K562 (cell line): ENCODE measurements at regions not wholly inside any gene's neighbourhood (a gene's known extent, or its start where the extent isn't known, plus 50 kb on each side); places are given as distances from the start of the nearest gene placed in this dataset.

ENCODE experiments used
- ATAC-seq: fragments of 200-7000 bp; cut with Tn5 transposase; 3 replicates; pipeline ENCODE4 v1.9.1; 2020; ENCODE audit warnings: moderate library complexity
- BruUV-seq: library from RNA; stranded (reverse); fragments of 400-500 nt; replicated peaks from 2 replicates; lab custom pipeline; 2021; lab: Mats Ljungman, UMichigan
- CTCF ChIA-PET: fragments of 300-600 bp; formaldehyde crosslinking; extraction: SDS; loops from one replicate; lab custom pipeline; 2021; ENCODE audit warnings: low intra/inter-chr PET ratio; lab: Yijun Ruan, JAX
- POLR2A ChIA-PET: fragments of 300-600, 350-650 bp; sonication (Branson Sonifier 250); formaldehyde crosslinking; extraction: SDS; loops from one replicate; lab custom pipeline; 2021; ENCODE audit warnings: antibody characterized with exemption, inconsistent platforms; lab: Yijun Ruan, JAX
- DNase-seq, 4 experiments: peaks; one replicate each; pipeline versions ENCODE4 v3.0.0 to v3.0.0-alpha.2; 2011 to 2018; ENCODE audit warnings: low spot score in 3 of 4, mixed read lengths in 3 of 4; ENCODE audit errors: extremely low read depth in 1 of 4
- FAIRE-seq: peaks from 2 replicates; lab custom pipeline; 2011; peaks lifted over from hg19 to GRCh38; lab: Jason Lieb, UNC
- H2AFZ ChIP-seq: 2 replicates; pipeline ENCODE4 v1.6.0; 2011; ENCODE audit warnings: low read depth, low read length, control low read depth, inconsistent platforms
- H3K27ac ChIP-seq: fragments of 200-600 bp; 3 replicates; pipeline ENCODE4 v1.8.0; 2011; ENCODE audit warnings: low read depth, mild to moderate bottlenecking, control low read depth, inconsistent platforms, low read length, moderate library complexity, mixed read lengths; ENCODE audit errors: extremely low read depth
- H3K27me3 ChIP-seq, 2 experiments: fragments of 300-600 bp in 1 of 2; 2 replicates in 1 of 2; 3 replicates in 1 of 2; pipeline versions ENCODE4 v1.6.0 to v1.8.0; 2011; ENCODE audit warnings: inconsistent platforms in 2 of 2, low read length in 2 of 2, mild to moderate bottlenecking in 1 of 2, mixed read lengths in 1 of 2, moderate library complexity in 1 of 2; ENCODE audit not compliant: control insufficient read depth in 2 of 2, insufficient read depth in 2 of 2
- H3K36me3 ChIP-seq: fragments of 300-600 bp; 3 replicates; pipeline ENCODE4 v1.8.0; 2011; ENCODE audit warnings: mild to moderate bottlenecking, low read length, inconsistent platforms; ENCODE audit not compliant: control insufficient read depth, insufficient read depth
- H3K4me1 ChIP-seq, 2 experiments: fragments of 200-600 bp in 1 of 2; replicated peaks in 1 of 2; 2 replicates in 1 of 2; 3 replicates in 1 of 2; pipeline versions ENCODE4 v1.5.1 to v1.8.0; 2011; ENCODE audit warnings: inconsistent platforms in 2 of 2, low read length in 2 of 2, mild to moderate bottlenecking in 1 of 2, mixed read lengths in 1 of 2, moderate library complexity in 1 of 2; ENCODE audit not compliant: control insufficient read depth in 2 of 2, insufficient read depth in 2 of 2
- H3K4me2 ChIP-seq: 2 replicates; pipeline ENCODE4 v1.6.1; 2011; ENCODE audit warnings: low read length, control low read depth, inconsistent platforms, mixed read lengths; ENCODE audit not compliant: insufficient read depth
- H3K4me3 ChIP-seq: fragments of 200-600 bp; sonication (generic), shearing (Covaris generic); 2 replicates; pipeline ENCODE4 v1.5.1; 2016; ENCODE audit warnings: control low read depth, inconsistent platforms
- H3K79me2 ChIP-seq: fragments of 200-600 bp; 3 replicates; pipeline ENCODE4 v1.8.0; 2011; ENCODE audit warnings: low read length, inconsistent platforms; ENCODE audit not compliant: control insufficient read depth, insufficient read depth
- H3K9ac ChIP-seq, 2 experiments: 2 replicates each; pipeline versions ENCODE4 v1.6.0 to v1.6.1; 2011; ENCODE audit warnings: low read depth in 2 of 2, low read length in 2 of 2, control low read depth in 1 of 2, inconsistent platforms in 1 of 2, mild to moderate bottlenecking in 1 of 2, mixed read lengths in 1 of 2; ENCODE audit not compliant: insufficient read depth in 1 of 2
- H3K9me1 ChIP-seq: one replicate; pipeline ENCODE4 v1.6.0; 2011; ENCODE audit warnings: inconsistent platforms, mild to moderate bottlenecking, low read length, moderate library complexity; ENCODE audit not compliant: control insufficient read depth, insufficient read depth
- H3K9me3 ChIP-seq: replicated peaks from 2 replicates; pipeline ENCODE4 v1.5.1; 2011; ENCODE audit warnings: low read depth, low read length, inconsistent platforms; ENCODE audit not compliant: control insufficient read depth, insufficient read depth
- H4K20me1 ChIP-seq: replicated peaks from 2 replicates; pipeline ENCODE4 v1.6.1; 2011; ENCODE audit warnings: low read length, inconsistent platforms, mixed read lengths; ENCODE audit not compliant: control insufficient read depth, insufficient read depth
- BCL6 ChIP-seq: fragments of 250-450 bp; sonication (Bioruptor Pico); IDR thresholded peaks from 2 replicates; pipeline ENCODE4 v1.4.0; 2020
- BDP1 ChIP-seq: IDR thresholded peaks from 3 replicates; pipeline ENCODE4 v1.6.1; 2011; ENCODE audit not compliant: insufficient read length, insufficient read depth
- CBFA2T3 ChIP-seq: fragments of 450-650 bp; IDR thresholded peaks from 2 replicates; pipeline ENCODE4 v1.6.1; 2017
- GATAD2A ChIP-seq: fragments of 450-650 bp; IDR thresholded peaks from 2 replicates; pipeline ENCODE4 v1.6.1; 2017
- GATAD2B ChIP-seq: fragments of 450-650 bp; IDR thresholded peaks from 2 replicates; pipeline ENCODE4 v1.6.1; 2017; ENCODE audit warnings: mild to moderate bottlenecking, borderline replicate concordance
- JUND ChIP-seq, 2 experiments: IDR thresholded peaks; 2 replicates in 1 of 2; 3 replicates in 1 of 2; pipeline ENCODE4 v1.6.1; 2011; ENCODE audit warnings: borderline replicate concordance in 2 of 2, low read depth in 2 of 2, low read length in 2 of 2, improper control_type of control experiment in 1 of 2, missing biosample characterization in 1 of 2, missing genetic modification characterization in 1 of 2, missing genetic modification reagents in 1 of 2
- MEF2A ChIP-seq: IDR thresholded peaks from 2 replicates; pipeline ENCODE4 v1.6.1; 2011; ENCODE audit warnings: low read depth, mild to moderate bottlenecking, low read length, moderate library complexity; ENCODE audit not compliant: control insufficient read depth
- POLR3A ChIP-seq: IDR thresholded peaks from 2 replicates; pipeline ENCODE4 v1.6.1; 2011; ENCODE audit warnings: borderline replicate concordance, mild to moderate bottlenecking, moderate library complexity; ENCODE audit not compliant: insufficient read length, insufficient read depth; ENCODE audit errors: extremely low read depth
- SIX5 ChIP-seq, 2 experiments: IDR thresholded peaks; 2 replicates each; pipeline ENCODE4 v1.6.1; 2011; ENCODE audit warnings: low read length in 2 of 2, borderline replicate concordance in 1 of 2, low read depth in 1 of 2, mild to moderate bottlenecking in 1 of 2, moderate library complexity in 1 of 2; ENCODE audit not compliant: insufficient read depth in 1 of 2
- TBP ChIP-seq: optimal IDR thresholded peaks from 2 replicates; pipeline ENCODE3; 2011; ENCODE audit warnings: low read depth, low read length, improper control_type of control experiment
- ZNF707 ChIP-seq: fragments of 250-450 bp; sonication (Bioruptor Pico); conservative IDR thresholded peaks from 2 replicates; pipeline ENCODE4 v1.8.0; 2022; ENCODE audit warnings: inconsistent platforms, mild to moderate bottlenecking, moderate library complexity
- WGBS: fragments of 100-300 bp; shearing (Covaris generic); methylation state at CpG from one replicate; pipeline ENCODE4 v1.1.6; 2016; ENCODE audit warnings: low coverage, mixed read lengths; ENCODE audit not compliant: insufficient coverage; ENCODE audit errors: missing lambda C conversion rate; 5-methylcytosine and 5-hydroxymethylcytosine counted together
- in situ Hi-C: fragments of 300-500 bp; cut with MboI; formaldehyde crosslinking; loops from 4 replicates; pipeline ENCODE4 v1.15.0; 2018; ENCODE audit warnings: inconsistent platforms, mixed read lengths
- intact Hi-C: fragments of 100-400 bp; cut with micrococcal nuclease; formaldehyde crosslinking; loops from 2 replicates; pipeline ENCODE4 v1.14.2; 2022
- TF ChIP-seq, protein P1 (sequence below): fragments of 150-350 bp; conservative IDR thresholded peaks from 2 replicates; pipeline ENCODE4 v1.6.1; 2014; ENCODE audit warnings: low read length
- TF ChIP-seq, protein P2 (sequence below): fragments of 150-350 bp; IDR thresholded peaks from 2 replicates; pipeline ENCODE4 v1.6.1; 2014; ENCODE audit warnings: low read depth, mild to moderate bottlenecking, low read length, borderline replicate concordance
- TF ChIP-seq, protein P3 (sequence below): fragments of 250-450 bp; sonication (Bioruptor Pico); IDR thresholded peaks from 2 replicates; pipeline ENCODE4 v1.8.0; 2021; ENCODE audit warnings: borderline replicate concordance, mild to moderate bottlenecking, moderate library complexity; ENCODE audit not compliant: poor library complexity, severe bottlenecking

DNA sequence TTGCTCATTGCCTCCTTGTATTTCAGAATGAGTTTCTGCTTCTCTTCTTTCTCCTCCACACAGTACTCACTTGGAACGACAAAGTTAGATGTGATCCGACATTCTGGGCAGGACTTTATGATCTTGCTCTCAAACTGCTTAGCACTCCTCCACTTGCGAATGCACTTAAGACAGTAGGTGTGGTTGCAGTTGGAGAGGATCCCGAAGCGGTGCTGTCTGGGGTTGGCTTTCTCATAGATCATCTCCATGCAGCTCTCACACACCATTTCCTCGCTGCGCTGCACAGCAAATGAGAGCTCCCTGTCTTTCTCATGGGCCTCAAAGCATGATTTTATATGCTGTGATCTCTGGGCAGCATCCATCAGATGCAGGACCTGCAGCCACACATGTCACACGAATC is 245.7 kb downstream of the C12orf50 start (continued):
- TF ChIP-seq, protein P1, sequence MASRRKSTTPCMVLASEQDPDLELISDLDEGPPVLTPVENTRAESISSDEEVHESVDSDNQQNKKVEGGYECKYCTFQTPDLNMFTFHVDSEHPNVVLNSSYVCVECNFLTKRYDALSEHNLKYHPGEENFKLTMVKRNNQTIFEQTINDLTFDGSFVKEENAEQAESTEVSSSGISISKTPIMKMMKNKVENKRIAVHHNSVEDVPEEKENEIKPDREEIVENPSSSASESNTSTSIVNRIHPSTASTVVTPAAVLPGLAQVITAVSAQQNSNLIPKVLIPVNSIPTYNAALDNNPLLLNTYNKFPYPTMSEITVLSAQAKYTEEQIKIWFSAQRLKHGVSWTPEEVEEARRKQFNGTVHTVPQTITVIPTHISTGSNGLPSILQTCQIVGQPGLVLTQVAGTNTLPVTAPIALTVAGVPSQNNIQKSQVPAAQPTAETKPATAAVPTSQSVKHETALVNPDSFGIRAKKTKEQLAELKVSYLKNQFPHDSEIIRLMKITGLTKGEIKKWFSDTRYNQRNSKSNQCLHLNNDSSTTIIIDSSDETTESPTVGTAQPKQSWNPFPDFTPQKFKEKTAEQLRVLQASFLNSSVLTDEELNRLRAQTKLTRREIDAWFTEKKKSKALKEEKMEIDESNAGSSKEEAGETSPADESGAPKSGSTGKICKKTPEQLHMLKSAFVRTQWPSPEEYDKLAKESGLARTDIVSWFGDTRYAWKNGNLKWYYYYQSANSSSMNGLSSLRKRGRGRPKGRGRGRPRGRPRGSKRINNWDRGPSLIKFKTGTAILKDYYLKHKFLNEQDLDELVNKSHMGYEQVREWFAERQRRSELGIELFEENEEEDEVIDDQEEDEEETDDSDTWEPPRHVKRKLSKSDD: no peak
- no peak for TF ChIP-seq CBFA2T3
- TF ChIP-seq, protein P2, sequence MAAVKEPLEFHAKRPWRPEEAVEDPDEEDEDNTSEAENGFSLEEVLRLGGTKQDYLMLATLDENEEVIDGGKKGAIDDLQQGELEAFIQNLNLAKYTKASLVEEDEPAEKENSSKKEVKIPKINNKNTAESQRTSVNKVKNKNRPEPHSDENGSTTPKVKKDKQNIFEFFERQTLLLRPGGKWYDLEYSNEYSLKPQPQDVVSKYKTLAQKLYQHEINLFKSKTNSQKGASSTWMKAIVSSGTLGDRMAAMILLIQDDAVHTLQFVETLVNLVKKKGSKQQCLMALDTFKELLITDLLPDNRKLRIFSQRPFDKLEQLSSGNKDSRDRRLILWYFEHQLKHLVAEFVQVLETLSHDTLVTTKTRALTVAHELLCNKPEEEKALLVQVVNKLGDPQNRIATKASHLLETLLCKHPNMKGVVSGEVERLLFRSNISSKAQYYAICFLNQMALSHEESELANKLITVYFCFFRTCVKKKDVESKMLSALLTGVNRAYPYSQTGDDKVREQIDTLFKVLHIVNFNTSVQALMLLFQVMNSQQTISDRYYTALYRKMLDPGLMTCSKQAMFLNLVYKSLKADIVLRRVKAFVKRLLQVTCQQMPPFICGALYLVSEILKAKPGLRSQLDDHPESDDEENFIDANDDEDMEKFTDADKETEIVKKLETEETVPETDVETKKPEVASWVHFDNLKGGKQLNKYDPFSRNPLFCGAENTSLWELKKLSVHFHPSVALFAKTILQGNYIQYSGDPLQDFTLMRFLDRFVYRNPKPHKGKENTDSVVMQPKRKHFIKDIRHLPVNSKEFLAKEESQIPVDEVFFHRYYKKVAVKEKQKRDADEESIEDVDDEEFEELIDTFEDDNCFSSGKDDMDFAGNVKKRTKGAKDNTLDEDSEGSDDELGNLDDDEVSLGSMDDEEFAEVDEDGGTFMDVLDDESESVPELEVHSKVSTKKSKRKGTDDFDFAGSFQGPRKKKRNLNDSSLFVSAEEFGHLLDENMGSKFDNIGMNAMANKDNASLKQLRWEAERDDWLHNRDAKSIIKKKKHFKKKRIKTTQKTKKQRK: no peak
- TF ChIP-seq JUND (IDR thresholded peaks at IDR 0.05; ENCODE audit: borderline replicate concordance, low read depth, low read length): no peak
- no peak for TF ChIP-seq JUND (tag; IDR thresholded peaks at IDR 0.05; ENCODE audit: borderline replicate concordance, low read depth, low read length)

DNA sequence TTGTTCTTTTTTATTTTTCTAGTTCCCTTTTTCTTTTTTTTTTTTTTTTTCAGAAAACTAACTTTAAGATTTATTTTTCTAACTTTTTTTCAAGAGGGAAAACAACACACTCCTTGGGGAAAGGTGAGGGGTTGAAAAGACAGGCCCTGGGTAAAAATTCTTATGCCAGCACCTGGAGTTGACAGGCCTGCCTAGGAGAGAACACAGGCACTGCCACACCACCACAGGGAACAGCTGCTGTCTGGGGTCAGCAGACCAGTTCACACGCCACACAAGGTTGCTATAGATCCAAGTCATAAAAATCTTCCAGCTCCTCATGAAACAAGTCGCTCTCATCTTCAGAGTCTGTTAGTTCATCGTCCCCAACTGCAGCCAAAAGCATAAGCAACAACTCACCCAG is 246.4 kb downstream of the C12orf50 start:
- H3K9me3 ChIP-seq: no peaks in the 10 kb centered on the region
- no TSS peak for BruUV-seq
- H3K9me1 ChIP-seq: no peaks in the 10 kb centered on the region
- H4K20me1 ChIP-seq: no peaks in the 10 kb centered on the region
- H2AFZ ChIP-seq: no peak overlapping the region
- WGBS: 4% methylated on average over 3 of the region's 3 CpGs
- DNase-seq (no peak), FAIRE-seq (no peak), ATAC-seq (no peak)
- H3K9ac ChIP-seq: no peak overlapping the region
- intact Hi-C loops (no loop called here), in situ Hi-C loops (no loop called here)
- no peaks in the 10 kb centered on the region for H3K4me1 ChIP-seq
- no peaks in the 10 kb centered on the region for H3K79me2 ChIP-seq
- H3K4me3 ChIP-seq: no peak overlapping the region
- no peaks in the 10 kb centered on the region for H3K36me3 ChIP-seq
- H3K27ac ChIP-seq: no peak overlapping the region
- no peak overlapping the region for H3K4me2 ChIP-seq
- ChIA-PET CTCF (no interaction called here), POLR2A (no interaction called here)
- H3K27me3 ChIP-seq: no peaks in the 10 kb centered on the region
- TF ChIP-seq, protein P3, sequence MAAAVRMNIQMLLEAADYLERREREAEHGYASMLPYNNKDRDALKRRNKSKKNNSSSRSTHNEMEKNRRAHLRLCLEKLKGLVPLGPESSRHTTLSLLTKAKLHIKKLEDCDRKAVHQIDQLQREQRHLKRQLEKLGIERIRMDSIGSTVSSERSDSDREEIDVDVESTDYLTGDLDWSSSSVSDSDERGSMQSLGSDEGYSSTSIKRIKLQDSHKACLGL (CRISPR knock-in tag): no peak
- TF ChIP-seq BDP1 (no peak), SIX5 (IDR thresholded peaks at IDR 0.05; ENCODE audit: borderline replicate concordance in 1 of 2, insufficient read depth in 1 of 2, low read depth in 1 of 2, low read length in 2 of 2) (no peak), TBP (no peak), ZNF707 (CRISPR knock-in tag) (no peak), GATAD2A (no peak), GATAD2B (no peak), POLR3A (no peak), MEF2A (no peak), BCL6 (CRISPR knock-in tag) (no peak)
